CD4-positive, alpha-beta T cell treated with Interferon gamma for 1 hour (primary cell): ENCODE measurements at regions not wholly inside any gene's neighbourhood (a gene's known extent, or its start where the extent isn't known, plus 50 kb on each side); places are given as distances from the start of the nearest gene placed in this dataset.

Source experiments
- DNase-seq: peaks from one replicate; pipeline ENCODE4 v3.0.0-alpha.2; 2020

GRCh38 chr12:47558625-47559345, 147.0 kb downstream of the RPAP3 start:
- DNase-seq = no peak

GRCh38 chr12:47557386-47557785, 148.4 kb downstream of the RPAP3 start:
- no peak for DNase-seq

DNA sequence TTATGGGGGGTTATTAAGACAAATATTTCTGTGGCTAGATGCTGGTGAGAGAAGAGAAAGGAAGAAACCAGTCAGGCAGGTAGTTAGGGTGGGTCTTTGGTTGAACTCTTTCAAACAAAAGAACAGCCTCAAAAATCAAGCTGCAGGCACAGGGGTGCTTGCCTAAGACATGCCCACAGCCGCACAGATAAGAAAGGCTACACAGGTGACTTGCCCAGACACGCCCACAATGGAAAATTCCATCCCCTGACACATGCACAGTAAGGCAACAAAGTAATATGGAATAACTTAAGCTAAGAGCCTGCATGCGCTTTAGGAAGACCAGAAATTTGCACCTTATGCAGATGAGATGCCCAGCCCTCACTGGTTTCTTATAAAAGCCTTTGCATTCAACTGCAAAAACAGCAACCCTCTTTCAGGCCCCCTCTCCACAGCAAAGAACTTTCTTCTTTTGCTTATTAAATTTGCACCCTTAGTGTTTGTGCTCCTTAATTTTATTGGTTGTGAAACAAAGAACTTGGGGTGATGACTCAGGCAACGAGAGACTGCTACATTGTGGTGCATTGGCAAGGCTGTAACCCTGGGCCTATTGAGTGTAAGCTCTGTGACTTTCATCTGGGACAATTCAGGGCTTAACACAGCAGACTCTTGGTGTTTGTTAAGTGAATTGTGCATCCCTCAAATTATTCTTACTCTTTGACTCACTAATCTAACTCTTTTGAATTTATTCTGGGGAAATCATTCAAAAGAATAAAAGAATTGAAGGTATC, 149.4 kb downstream of the RPAP3 start:
- no peak for DNase-seq

- DNase-seq = no peak
Measured at GRCh38 chr12:47554046-47554653, 151.7 kb downstream of the RPAP3 start.

- DNase-seq = no peak
Measured at GRCh38 chr12:47553266-47553665, 152.6 kb downstream of the RPAP3 start.

- DNase-seq = no peak
Measured at GRCh38 chr12:47551426-47551851, 154.4 kb downstream of the RPAP3 start.

DNA sequence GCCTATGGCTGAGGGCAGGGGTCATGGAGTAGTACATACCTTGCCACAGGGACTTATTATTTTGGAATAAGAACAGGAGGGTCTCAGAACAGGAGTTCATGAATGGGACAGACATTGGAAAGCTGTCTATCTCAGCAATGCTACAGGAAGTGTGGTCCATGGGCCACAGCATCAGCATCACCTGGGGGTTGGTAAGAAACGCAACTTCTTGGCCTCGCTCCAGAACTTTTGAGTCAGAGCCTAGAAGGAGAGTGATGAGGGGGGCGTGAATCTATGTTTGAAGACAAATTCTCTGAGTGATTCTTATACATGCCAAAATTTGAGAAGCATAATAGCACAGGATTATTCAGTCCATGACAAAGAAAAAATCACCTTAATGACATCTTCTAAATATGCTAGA, 156.6 kb downstream of the RPAP3 start:
- DNase-seq = no peak

DNA sequence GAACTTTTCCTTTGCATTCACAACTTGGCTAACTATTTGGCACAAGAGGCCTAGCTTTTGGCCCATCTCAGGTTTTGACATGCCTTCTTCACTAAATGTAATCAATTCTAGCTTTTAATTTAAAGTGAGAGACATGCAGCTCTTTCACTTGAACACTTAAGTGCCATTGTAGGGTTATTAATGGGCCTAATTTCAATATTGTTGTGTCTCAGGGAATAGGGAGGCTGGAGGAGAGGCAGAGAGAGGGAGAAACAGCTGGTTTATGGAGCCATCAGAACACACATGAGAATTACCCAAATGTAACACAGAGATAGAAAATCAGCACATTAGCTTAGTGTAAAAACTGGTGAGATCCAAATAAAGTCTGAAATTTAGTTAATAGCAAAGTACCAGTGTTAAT, 157.4 kb downstream of the RPAP3 start:
- no peak for DNase-seq

DNA sequence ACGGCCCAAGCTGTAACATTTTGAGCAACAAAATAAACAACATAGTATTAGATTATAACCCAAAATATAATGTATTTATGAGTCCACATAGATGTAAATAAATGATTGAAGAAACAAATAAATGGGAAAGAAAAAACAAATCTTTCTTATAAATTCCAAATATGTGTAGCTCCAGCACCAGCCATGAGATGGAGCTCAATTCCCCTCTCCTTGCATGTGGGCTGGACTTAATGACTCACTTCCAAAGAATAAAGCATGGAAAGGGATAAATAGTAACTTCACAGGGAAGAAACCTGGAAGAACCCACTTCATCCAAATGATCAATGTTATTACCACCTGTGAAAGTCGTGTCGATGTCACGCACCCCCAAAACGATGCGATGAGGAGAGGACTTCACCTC, 158.8 kb downstream of the RPAP3 start:
- no peak for DNase-seq

DNA sequence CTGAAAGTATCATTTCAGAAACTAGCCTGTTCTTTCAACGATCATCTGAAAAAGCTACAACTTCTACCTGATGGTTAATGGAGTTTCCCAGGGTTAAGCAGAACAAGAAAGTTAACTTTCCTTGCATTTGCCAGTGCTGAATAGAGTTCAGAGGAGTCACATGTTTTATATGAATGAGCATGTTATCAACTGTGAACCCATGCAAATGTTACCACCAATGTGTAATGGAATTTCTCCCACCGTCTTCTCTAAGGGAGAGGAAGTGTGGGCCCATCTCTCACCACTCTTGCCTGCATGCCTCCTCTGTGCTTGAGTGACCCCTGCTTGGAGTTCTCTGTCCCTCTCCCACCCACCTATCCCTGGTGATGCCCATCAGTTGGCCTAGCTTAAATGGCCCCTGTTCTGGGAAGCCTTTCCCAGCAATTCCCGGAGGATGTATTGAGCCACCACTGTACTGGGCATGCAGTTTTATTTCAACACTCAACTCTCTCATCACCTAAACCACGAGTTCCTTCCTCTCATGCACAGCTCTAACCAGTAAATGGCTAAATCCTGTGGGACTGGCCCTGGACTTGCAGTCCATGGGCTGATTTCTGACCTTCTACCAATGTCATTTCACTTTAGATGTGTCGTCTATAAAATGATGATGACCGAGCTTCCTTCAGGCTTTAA, 159.8 kb downstream of the RPAP3 start:
- DNase-seq = no peak

- no peak for DNase-seq
Measured at GRCh38 chr12:47534695-47535094, 171.1 kb downstream of the RPAP3 start.

DNA sequence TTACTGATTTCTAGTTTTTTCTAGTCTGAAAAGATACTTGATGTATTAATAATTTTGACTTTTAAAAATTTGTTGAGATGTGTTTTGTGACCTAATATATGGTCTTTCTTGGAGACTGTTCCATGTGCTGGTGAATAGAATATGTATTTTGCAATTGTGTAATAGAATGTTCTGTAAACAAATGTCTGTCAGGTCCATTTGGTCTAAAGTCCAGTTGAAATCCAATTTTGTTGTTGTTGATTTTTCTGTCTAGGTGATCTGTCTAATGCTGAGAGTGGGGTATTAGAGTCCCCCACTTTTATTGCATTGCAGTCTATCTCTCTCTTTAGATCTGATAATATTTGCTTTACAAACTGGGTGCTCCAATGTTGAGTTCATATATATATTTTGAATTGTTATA, 175.8 kb downstream of the RPAP3 start:
- no peak for DNase-seq

GRCh38 chr12:47527816-47528215, 178.0 kb downstream of the RPAP3 start:
- no peak for DNase-seq

GRCh38 chr12:47520029-47520428, 185.8 kb downstream of the RPAP3 start:
- DNase-seq = no peak

- no peak for DNase-seq
Measured at GRCh38 chr12:47517122-47517521, 188.7 kb downstream of the RPAP3 start.

- DNase-seq = no peak
Measured at GRCh38 chr12:47509398-47509851, 196.4 kb downstream of the RPAP3 start.

DNA sequence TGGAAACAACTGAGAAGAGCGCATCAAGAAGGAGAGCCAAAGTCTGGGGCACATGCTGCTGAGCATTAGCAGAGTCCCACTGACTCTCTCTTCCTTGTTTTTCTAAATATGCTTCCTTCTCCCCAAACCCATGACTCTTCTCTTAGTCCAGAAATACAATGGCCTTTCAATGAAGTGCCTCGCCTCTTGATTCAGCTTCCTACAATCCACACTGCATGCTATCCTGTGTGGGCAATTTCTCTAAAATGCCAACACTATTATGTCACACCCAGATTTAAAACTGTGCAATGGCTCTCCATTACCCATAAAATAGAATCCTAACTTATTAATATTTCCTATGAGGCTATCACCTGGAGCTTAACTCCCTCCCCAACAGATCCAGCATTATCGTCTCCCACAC, 198.6 kb downstream of the RPAP3 start:
- no peak for DNase-seq

DNA sequence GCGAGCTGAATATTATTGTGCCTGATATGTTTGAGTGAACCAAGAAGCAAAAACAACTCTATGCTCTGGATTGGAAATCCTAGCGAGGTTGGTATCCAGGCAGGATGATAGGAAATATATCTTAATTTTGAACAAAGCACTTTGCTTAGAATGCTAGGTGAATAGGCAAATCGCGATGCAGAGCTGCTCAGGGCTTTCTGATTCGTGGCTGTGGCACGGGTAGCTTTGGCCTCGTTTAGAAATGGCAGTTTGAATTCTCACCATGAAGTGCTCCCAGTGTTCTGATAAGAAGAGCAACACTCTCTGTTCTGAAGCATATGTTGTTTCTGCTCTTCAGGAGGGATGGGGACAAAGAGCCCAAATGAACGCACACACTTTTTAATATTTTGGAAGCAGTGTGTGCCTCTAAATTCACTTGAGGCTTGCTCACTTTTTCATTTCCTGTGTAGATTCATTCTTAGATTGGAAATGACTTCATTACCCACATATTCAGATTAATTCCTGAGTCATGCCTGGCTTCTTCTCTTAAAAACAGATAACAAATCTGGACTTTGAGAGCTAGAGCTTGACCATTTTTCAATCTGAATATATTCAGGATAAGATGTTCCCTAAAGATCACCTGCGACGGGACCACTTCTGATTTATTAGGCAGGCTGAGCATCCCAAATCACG, 200.9 kb downstream of the RPAP3 start:
- DNase-seq = no peak

DNA sequence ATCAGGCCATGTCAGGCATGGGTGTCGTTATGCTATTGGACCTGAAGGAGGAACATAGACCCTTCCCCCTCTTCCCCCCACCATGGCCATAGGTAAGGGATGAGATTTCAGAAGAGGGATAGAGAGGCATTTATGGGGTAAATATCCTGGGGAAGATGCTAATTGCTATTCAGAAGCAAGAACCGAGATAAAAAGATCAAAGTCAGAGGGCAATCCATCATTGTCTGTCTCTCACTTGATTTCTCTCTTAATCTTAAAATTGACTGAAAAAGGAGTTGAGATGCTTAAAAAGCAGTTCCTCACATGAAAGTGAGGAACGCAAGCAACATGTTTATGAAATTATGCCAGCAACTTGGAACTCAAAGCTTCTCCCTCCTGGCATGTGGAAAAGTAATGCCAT, 212.0 kb downstream of the RPAP3 start:
- DNase-seq = no peak

DNA sequence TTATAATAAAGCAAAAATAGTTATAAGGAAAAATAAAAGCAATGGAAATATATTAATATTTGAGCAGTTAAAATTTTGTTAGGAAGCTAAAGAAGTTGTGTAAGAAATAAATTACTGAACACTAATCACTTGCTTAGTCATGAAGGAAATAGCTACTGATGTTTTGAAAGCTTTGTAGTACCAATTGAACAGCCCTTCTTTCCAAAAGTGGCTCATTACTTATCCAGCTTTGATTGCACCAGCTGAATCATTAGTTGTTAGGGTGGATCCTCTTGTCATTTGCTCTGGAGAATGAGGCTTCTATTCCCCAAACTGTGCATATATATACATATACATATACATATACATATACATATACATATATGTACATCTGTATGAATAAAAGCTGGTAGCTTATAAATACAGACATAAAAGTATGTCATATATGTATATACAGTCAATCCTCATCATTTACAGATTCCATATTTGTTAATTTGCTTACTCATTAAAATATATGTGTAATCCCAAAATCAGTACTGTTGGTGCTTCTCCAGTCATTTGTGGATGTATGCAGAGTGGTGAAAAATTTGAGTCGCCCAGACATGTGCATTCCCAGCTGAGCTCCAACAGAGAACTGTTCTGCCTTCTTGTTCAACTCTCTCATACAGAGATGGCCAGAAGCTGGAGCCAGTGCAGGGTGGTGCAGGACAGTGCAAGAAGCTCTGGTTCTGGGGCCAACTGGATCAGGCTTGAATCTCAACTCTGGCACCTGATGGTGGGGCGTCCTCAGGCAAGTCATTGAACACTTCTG, 214.1 kb downstream of the RPAP3 start:
- DNase-seq = no peak

- no peak for DNase-seq
Measured at GRCh38 chr12:47488888-47489287, 216.9 kb downstream of the RPAP3 start.

DNA sequence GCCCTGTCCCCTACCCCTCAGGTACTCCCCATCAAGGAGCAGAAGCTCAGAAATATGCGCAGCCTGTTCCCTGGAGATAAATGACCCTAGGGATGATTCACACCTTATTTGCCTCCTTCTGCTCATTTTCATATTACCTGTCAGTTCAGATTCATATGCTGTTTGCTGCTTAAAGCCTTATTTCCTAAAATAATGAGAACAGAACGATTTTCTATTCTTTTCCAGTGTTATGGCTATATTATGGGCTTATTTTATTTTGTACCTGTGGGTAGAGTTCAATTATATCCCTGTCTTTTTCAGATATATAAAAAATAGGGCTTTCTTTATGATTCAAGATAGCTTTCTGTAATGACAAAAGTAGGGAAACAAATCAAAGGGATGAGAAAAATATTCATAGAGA, 224.8 kb downstream of the RPAP3 start:
- no peak for DNase-seq
